Activated CD8-positive, alpha-beta T cell treated with anti-CD3 and anti-CD28 coated beads, Interleukin-2, amount 10 ng/mL, durations not matched to agents 7 days and 5 days (primary cell): ENCODE measurements at regions not wholly inside any gene's neighbourhood (a gene's known extent, or its start where the extent isn't known, plus 50 kb on each side); places are given as distances from the start of the nearest gene placed in this dataset.
"Not testable (repeated sequence)": the region's sequence is repeated elsewhere in the genome, so short reads cannot be mapped to it uniquely, and the experiment has no call there.

ENCODE experiments used
- ATAC-seq: fragments of 150-1000 bp; cut with Tn5 transposase; one replicate; pipeline ENCODE4 v1.10.0; 2021; ENCODE audit warnings: moderate library complexity
- CTCF ChIA-PET: fragments of 350-600 bp; sonication (Branson Sonifier 250); formaldehyde crosslinking; loops from one replicate; lab custom pipeline; 2021; ENCODE audit warnings: antibody characterized with exemption; lab: Charles Lee
- POLR2A ChIA-PET: fragments of 350-600 bp; sonication (Branson Sonifier 250); formaldehyde crosslinking; loops from one replicate; lab custom pipeline; 2021; ENCODE audit warnings: antibody characterized with exemption; lab: Charles Lee
- DNase-seq: peaks from one replicate; pipeline ENCODE4 v3.0.0-alpha.2; 2020
- H3K27ac Mint-ChIP-seq: one replicate; pipeline ENCODE4 v1.8.0; 2021; ENCODE audit warnings: mild to moderate bottlenecking, mixed read lengths
- H3K27me3 Mint-ChIP-seq: one replicate; pipeline ENCODE4 v1.8.0; 2021; ENCODE audit warnings: low read depth, mixed read lengths
- H3K36me3 Mint-ChIP-seq: one replicate; pipeline ENCODE4 v1.8.0; 2021; ENCODE audit warnings: low read depth, mixed read lengths
- H3K4me1 Mint-ChIP-seq: one replicate; pipeline ENCODE4 v1.8.0; 2021; ENCODE audit warnings: low read depth, mixed read lengths
- H3K4me3 Mint-ChIP-seq: one replicate; pipeline ENCODE4 v1.8.0; 2021; ENCODE audit warnings: mild to moderate bottlenecking, mixed read lengths
- H3K9me3 Mint-ChIP-seq: one replicate; pipeline ENCODE4 v1.8.0; 2022; ENCODE audit warnings: mixed read lengths; ENCODE audit not compliant: insufficient read depth

DNA sequence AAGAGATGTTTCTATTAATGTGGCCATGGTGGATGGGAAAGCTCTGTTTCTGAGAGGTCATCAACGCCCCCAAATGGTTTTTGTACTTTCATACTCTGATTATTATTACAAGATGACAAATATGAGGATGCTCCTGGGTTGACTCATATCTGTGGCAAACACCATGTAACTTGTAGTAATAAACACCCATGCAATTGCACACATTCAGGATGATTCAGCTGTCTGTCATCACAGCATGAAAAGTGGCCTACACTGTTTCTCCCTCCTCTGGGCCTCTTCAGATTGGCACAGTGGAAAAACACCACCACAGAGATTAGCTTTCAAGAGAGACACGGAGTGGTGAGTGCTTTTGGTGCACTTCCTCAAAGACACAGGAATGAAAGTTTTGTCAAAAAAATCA lies 85.4 kb downstream of the MTNR1B start:
- H3K4me3 Mint-ChIP-seq = no peak overlapping the region
- no peak for ATAC-seq
- H3K4me1 Mint-ChIP-seq = no peaks in the 10 kb centered on the region
- no peaks in the 10 kb centered on the region for H3K36me3 Mint-ChIP-seq
- no peaks in the 10 kb centered on the region for H3K27me3 Mint-ChIP-seq
- no peak for DNase-seq
- no peaks in the 10 kb centered on the region for H3K9me3 Mint-ChIP-seq
- ChIA-PET POLR2A (no interaction called here), CTCF (interaction anchor here (1.4 kb wide), 1 partner anchor 95 kb away, joined by 3 read pairs; no protein-coding TSS in a partner anchor)
- no peak overlapping the region for H3K27ac Mint-ChIP-seq

DNA sequence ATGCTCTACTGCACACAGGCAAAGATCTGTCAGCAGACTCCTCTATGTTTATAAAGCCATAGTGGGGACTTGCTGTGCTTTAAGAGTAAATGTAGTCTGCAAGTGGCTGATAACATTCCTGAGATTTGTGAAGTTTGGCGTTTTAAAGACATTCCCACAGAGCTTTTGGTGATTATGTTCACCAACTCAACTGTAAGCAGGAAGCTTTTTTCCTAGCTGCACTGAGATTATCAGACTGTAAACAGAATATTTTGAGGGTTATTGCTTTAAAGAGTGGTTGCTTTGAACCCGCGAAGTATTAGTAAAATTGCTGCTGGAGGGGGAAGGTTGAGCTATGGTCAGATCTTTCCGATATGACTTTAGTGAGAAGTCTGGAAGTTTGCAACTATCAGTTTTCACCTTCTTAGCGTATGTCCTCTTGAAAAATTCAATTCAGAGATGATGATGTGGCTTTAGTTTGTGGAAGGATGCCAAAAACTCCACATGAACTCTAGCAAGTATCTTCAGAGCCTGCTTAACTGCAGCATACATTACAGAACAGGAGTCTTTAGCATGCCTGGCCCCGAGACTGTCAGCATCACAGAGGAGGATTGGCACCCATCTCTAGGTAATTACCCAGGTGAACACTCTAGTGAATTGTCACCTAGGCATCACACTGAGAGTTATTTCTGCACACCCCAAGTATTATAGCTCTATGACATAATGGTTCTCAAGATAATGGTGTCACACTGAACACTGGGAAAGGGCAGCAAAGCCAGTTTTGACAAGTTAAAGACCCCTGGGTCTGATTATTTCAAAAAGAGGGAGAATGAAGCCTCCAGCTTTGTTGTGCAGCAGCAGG lies 89.9 kb downstream of the MTNR1B start:
- DNase-seq = no peak
- no peaks in the 10 kb centered on the region for H3K27me3 Mint-ChIP-seq
- CTCF ChIA-PET = no interaction called here
- POLR2A ChIA-PET = no interaction called here
- no peak overlapping the region for H3K4me3 Mint-ChIP-seq
- no peaks in the 10 kb centered on the region for H3K4me1 Mint-ChIP-seq
- ATAC-seq = no peak
- no peaks in the 10 kb centered on the region for H3K36me3 Mint-ChIP-seq
- H3K27ac Mint-ChIP-seq = no peak overlapping the region
- H3K9me3 Mint-ChIP-seq = no peaks in the 10 kb centered on the region

DNA sequence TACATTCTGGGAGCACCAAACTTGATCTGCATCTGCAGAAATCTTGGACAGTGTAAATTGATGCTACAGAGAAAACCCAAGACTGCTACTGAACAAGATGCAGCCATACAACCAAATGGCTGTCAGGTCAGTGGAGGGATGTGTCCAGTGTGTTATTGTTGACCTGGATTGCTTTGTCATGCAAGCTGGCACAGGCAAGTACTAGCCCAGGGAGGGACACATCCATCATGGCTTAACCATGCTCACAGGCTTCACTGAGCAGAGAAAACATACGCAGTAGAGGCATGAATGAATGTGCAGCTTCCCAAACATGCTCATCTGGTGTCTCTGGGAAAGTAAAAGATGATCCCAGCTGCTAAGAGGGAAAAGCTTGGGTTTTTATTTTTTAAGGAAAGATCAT lies 93.6 kb downstream of the MTNR1B start:
- H3K4me1 Mint-ChIP-seq = no peaks in the 10 kb centered on the region
- H3K4me3 Mint-ChIP-seq = no peak overlapping the region
- H3K9me3 Mint-ChIP-seq = no peaks in the 10 kb centered on the region
- CTCF ChIA-PET = no interaction called here
- H3K27me3 Mint-ChIP-seq = no peaks in the 10 kb centered on the region
- H3K27ac Mint-ChIP-seq = no peak overlapping the region
- ATAC-seq = no peak
- DNase-seq = no peak
- H3K36me3 Mint-ChIP-seq = no peaks in the 10 kb centered on the region
- POLR2A ChIA-PET = no interaction called here

DNA sequence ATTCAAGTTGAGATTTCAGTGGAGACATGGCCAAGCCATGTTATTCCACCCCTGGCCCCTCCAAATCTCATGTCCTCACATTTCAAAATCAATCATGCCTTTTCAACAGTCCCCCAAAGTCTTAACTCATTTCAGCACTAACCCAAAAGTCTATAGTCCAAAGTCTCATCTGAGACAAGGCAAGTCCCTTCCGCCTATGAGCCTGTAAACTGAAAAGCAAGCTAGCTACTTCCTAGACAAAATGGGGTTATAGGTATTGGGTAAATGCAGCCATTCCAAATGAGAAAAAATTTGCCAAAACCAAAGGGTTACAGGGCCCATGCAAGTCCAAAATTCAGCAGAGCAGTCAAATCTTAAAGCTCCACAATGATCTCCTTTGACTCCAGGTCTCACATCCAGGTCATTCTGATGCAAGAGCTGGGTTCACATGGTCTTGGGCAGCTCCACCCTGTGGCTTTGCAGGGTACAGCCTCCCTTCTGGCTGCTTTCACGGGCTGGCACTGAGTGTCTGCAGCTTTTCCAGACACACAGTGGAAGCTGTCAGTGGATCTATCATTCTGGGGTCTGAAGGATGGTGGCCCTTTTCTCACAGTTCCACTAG lies 95.7 kb downstream of the MTNR1B start:
- H3K27ac Mint-ChIP-seq, CTCF ChIA-PET, H3K4me1 Mint-ChIP-seq, ATAC-seq, H3K9me3 Mint-ChIP-seq, H3K4me3 Mint-ChIP-seq, DNase-seq, H3K36me3 Mint-ChIP-seq, POLR2A ChIA-PET, H3K27me3 Mint-ChIP-seq: not testable (repeated sequence)

DNA sequence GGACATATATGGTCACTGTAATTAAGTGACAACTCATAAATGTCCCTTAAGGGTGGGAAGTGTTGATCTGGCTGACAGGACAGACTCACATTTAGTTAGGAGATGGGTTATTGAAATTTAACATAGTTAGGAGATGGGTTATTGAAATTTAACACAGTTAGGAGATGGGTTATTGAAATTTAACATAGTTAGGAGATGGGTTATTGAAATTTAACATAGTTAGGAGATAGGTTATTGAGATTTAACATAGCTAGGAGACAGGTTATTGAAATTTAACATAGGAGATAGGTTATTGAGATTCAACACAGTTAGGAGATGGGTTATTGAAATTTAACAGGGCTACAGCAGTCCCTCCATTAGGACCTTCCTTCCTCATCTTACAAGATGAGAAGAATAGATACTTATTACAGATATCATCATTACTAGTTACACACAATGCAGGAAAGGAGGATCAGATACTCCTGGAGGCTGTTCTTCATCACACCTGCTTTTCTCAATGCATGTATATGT lies 98.5 kb downstream of the MTNR1B start:
- ATAC-seq = no peak
- H3K9me3 Mint-ChIP-seq = no peaks in the 10 kb centered on the region
- H3K36me3 Mint-ChIP-seq = no peaks in the 10 kb centered on the region
- ChIA-PET CTCF (no interaction called here), POLR2A (no interaction called here)
- no peak overlapping the region for H3K4me3 Mint-ChIP-seq
- DNase-seq = no peak
- H3K27ac Mint-ChIP-seq = no peak overlapping the region
- H3K4me1 Mint-ChIP-seq = no peaks in the 10 kb centered on the region
- peaks cover 3% of the 10 kb centered on the region for H3K27me3 Mint-ChIP-seq

DNA sequence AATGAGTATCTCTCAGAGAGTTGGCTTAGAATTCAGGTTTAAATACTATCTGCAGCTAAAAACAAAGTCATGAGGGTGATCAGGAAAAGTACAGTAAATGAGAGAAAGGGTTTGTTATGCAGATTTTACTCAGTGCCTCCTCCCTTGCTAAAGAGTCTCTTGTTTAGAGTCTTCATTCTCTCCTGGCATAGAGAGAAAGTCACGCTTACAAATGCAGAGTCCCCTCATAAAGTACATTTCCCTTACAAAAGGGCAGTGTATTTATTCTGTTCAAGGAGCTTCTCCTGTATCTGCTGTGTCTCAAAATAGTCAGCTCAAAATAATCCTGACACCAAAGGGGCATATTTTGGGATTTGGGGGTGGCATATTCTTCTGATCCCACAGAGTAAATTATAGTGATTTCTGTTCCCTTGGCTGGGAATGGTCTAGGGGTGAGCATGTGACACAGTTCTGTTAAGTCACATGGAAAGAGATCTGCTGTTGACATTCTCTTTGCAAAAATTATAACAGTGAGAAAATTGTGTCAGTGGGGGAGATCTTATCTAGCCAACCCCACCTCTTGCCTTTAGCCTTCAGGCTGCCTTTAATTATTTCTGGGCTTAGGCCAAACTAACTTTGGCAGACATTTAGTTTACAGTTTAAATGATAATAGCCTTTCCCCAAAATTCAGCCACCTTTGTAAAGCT lies 102.9 kb downstream of the MTNR1B start:
- Mint-ChIP-seq H3K27me3 (peaks cover 3% of the 10 kb centered on the region), H3K9me3 (no peaks in the 10 kb centered on the region), H3K27ac (no peak overlapping the region), H3K4me3 (no peak overlapping the region), H3K36me3 (no peaks in the 10 kb centered on the region), H3K4me1 (no peaks in the 10 kb centered on the region)
- ChIA-PET POLR2A (no interaction called here), CTCF (no interaction called here)
- ATAC-seq (no peak), DNase-seq (no peak)

DNA sequence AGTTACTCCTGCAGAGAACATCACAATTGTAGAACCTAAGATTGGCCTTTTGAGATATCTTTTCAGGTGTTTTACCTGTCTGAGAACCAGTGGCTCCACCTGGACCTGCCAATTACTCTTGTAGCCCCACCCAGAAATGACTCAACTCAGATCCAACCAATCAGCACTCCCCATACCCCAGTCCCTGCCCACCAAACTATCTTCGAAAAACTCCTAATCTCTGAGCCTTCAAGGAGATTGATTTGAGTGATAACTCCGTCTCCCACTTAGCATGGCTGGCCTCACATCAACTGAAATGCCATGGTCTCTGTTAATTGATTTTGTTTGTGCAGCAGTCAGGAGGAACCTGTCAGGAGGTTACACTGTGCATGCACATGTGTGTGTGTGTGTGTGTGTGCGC lies 103.6 kb downstream of the MTNR1B start:
- no peak for DNase-seq
- Mint-ChIP-seq H3K4me3 (no peak overlapping the region), H3K27me3 (peaks cover 3% of the 10 kb centered on the region), H3K4me1 (no peaks in the 10 kb centered on the region), H3K27ac (no peak overlapping the region), H3K9me3 (no peaks in the 10 kb centered on the region), H3K36me3 (no peaks in the 10 kb centered on the region)
- ChIA-PET CTCF (no interaction called here), POLR2A (no interaction called here)
- ATAC-seq = no peak

DNA sequence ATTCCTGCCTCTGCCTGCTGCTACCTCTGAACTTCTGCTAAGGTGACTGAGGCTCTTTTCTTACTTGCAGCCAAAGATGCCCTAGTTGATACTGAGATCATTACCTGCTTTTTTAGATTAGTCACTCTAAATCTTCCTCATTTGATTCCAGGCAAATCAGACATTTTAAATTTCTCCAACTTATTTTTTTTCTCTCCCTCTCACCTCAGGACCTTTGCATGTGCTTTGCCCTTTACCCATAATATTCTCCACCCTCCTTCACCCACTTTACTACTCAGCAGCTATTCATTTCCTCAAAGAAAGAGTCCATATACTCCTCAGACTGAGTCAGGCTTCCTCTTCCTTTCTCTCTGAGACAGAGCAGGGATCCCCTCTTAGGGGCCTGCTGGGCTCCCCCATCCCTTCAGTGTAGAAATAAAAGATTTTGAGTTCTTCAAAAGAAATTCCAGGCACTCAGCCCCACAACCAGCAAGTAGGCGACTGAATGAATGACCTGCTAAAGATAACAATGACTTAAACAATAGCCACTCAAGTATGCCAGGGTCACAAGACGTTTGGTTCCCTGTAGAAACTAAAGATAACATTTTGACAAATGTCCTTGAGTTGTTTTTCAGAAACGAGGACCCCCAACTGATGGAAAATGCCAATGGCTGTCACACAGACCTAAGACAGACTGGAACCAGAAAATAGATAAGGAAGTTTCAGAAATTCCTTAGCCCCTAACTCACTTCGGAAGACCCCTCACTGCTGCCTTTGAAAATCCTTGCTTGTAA lies 104.2 kb downstream of the MTNR1B start:
- H3K4me1 Mint-ChIP-seq = no peaks in the 10 kb centered on the region
- CTCF ChIA-PET = no interaction called here
- no peak overlapping the region for H3K4me3 Mint-ChIP-seq
- H3K27me3 Mint-ChIP-seq = peaks cover 3% of the 10 kb centered on the region
- no peak overlapping the region for H3K27ac Mint-ChIP-seq
- DNase-seq (no peak), ATAC-seq (no peak)
- POLR2A ChIA-PET = no interaction called here
- no peaks in the 10 kb centered on the region for H3K36me3 Mint-ChIP-seq
- H3K9me3 Mint-ChIP-seq = no peaks in the 10 kb centered on the region

DNA sequence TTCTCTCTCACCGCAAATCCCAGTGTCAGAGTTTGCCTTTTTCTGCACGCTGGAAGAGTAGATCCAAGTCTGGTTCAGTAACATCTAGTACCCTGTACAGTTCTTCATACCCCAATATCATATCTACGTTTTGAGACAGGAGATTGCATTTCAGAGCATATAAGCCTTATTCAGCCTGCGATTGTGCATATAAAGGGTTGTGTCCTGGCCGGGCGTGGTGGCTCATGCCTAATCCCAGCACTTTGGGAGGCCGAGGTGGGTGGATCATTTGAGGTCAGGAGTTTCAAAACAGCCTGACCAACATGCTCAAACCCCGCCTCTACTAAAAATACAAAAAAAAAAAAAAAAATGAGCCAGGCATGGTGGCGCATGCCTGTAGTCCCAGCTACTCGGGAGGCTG lies 104.9 kb downstream of the MTNR1B start:
- no peaks in the 10 kb centered on the region for H3K4me1 Mint-ChIP-seq
- H3K9me3 Mint-ChIP-seq = no peaks in the 10 kb centered on the region
- H3K27ac Mint-ChIP-seq = no peak overlapping the region
- POLR2A ChIA-PET = no interaction called here
- H3K4me3 Mint-ChIP-seq = no peak overlapping the region
- CTCF ChIA-PET = no interaction called here
- ATAC-seq (no peak), DNase-seq (no peak)
- no peaks in the 10 kb centered on the region for H3K36me3 Mint-ChIP-seq
- H3K27me3 Mint-ChIP-seq = peaks cover 3% of the 10 kb centered on the region

DNA sequence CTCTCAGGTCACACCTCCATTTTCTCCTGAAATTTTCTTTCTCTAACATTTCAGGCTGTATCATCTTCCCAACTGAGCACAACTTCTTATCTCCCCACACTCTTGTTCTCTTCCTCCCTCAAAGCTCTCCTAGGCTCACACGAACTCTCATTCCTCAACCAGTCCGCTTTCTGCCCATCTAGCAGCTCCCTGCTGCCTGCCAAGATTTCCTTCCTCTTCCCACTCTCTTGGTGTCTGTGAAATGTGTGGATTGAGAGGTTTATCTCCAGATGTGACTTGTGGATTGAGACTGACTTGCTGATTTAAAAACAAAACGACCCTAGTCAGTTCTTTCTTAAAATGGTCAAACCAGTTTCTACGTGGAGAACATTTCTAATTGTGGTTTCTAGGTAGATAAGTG lies 106.3 kb downstream of the MTNR1B start:
- POLR2A ChIA-PET = no interaction called here
- Mint-ChIP-seq H3K27ac (no peak overlapping the region), H3K27me3 (peaks cover 3% of the 10 kb centered on the region), H3K36me3 (no peaks in the 10 kb centered on the region), H3K9me3 (no peaks in the 10 kb centered on the region), H3K4me3 (no peak overlapping the region), H3K4me1 (no peaks in the 10 kb centered on the region)
- no peak for DNase-seq
- CTCF ChIA-PET = no interaction called here
- no peak for ATAC-seq

DNA sequence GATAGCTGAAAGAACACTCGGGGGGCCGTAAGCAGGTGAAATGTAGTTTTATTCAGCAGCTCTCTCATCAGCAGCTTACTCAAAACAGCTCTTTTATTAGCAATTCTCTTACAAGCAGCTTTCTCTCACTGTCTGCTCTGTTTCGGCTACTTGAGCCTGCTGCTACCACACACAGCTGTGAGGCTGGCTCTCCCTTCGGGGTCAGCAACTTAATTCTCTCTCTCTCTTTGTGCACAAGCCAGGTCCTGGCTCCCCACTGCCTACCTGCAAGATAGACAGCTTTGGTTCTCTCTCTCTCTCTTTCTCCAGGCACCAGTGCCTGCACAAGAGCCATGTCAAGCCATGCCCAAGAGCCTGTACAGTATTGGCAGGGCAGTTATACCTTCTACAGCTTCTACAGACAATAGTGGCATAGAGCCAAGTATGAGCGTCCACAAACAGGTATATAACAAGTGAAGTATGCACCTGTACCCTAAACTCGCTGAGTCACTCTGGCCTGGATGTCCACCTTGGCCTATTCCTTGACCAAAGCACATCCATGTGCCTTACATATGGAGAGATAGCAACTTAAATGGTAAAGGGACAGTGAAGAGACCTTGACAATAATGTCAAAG lies 110.8 kb downstream of the MTNR1B start:
- CTCF ChIA-PET = no interaction called here
- Mint-ChIP-seq H3K36me3 (no peaks in the 10 kb centered on the region), H3K27ac (no peak overlapping the region), H3K4me3 (no peak overlapping the region), H3K27me3 (no peaks in the 10 kb centered on the region), H3K9me3 (no peaks in the 10 kb centered on the region), H3K4me1 (no peaks in the 10 kb centered on the region)
- DNase-seq = no peak
- POLR2A ChIA-PET = no interaction called here
- ATAC-seq = no peak
